K562 (cell line): ENCODE measurements at regions not wholly inside any gene's neighbourhood (a gene's known extent, or its start where the extent isn't known, plus 50 kb on each side); places are given as distances from the start of the nearest gene placed in this dataset.

Experiments used
- CREM ChIP-seq: IDR thresholded peaks from 2 replicates; pipeline ENCODE4 v1.6.1; 2014; ENCODE audit warnings: antibody characterized with exemption, low read depth
- TF ChIP-seq, protein P1 (sequence below): fragments of 450-650 bp; IDR thresholded peaks from 2 replicates; pipeline ENCODE4 v1.6.1; 2016; ENCODE audit warnings: mild to moderate bottlenecking, moderate library complexity
- TF ChIP-seq, protein P2 (sequence below): IDR thresholded peaks from 2 replicates; pipeline ENCODE4 v1.6.1; 2011; ENCODE audit warnings: borderline replicate concordance, low read depth, mild to moderate bottlenecking, moderate library complexity, low read length; ENCODE audit not compliant: insufficient read depth, poor library complexity, severe bottlenecking
- TF ChIP-seq, protein P3 (sequence below): sonication (generic); formaldehyde crosslinking; IDR thresholded peaks from 2 replicates; pipeline ENCODE4 v1.9.0; 2022; ENCODE audit warnings: mild to moderate bottlenecking, missing genetic modification reagents
- TF ChIP-seq, protein P4 (sequence below): sonication (generic); formaldehyde crosslinking; IDR thresholded peaks from 2 replicates; pipeline ENCODE4 v1.8.0; 2022; ENCODE audit warnings: mild to moderate bottlenecking, missing genetic modification reagents

DNA sequence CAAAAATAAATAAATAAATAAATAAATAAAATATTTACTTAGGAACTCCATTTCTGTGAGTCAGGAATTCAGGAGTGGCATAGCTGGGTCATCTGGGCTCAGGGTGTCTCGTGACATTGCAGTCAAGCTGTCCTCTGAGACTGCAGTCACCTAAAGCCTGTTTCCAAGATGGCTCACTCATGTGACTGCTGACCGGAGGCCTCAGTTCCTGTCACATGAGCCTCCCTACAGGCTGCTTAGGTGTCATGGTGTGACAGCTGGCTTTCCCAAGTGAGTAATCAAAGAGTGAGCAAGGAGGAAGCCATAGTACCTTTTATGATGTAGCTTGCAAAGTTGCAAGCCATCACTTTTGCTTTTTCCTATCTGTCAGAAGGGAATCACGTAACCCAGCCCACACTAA lies 128.6 kb upstream of the KCTD7 start (continued):
- TF ChIP-seq, protein P1, sequence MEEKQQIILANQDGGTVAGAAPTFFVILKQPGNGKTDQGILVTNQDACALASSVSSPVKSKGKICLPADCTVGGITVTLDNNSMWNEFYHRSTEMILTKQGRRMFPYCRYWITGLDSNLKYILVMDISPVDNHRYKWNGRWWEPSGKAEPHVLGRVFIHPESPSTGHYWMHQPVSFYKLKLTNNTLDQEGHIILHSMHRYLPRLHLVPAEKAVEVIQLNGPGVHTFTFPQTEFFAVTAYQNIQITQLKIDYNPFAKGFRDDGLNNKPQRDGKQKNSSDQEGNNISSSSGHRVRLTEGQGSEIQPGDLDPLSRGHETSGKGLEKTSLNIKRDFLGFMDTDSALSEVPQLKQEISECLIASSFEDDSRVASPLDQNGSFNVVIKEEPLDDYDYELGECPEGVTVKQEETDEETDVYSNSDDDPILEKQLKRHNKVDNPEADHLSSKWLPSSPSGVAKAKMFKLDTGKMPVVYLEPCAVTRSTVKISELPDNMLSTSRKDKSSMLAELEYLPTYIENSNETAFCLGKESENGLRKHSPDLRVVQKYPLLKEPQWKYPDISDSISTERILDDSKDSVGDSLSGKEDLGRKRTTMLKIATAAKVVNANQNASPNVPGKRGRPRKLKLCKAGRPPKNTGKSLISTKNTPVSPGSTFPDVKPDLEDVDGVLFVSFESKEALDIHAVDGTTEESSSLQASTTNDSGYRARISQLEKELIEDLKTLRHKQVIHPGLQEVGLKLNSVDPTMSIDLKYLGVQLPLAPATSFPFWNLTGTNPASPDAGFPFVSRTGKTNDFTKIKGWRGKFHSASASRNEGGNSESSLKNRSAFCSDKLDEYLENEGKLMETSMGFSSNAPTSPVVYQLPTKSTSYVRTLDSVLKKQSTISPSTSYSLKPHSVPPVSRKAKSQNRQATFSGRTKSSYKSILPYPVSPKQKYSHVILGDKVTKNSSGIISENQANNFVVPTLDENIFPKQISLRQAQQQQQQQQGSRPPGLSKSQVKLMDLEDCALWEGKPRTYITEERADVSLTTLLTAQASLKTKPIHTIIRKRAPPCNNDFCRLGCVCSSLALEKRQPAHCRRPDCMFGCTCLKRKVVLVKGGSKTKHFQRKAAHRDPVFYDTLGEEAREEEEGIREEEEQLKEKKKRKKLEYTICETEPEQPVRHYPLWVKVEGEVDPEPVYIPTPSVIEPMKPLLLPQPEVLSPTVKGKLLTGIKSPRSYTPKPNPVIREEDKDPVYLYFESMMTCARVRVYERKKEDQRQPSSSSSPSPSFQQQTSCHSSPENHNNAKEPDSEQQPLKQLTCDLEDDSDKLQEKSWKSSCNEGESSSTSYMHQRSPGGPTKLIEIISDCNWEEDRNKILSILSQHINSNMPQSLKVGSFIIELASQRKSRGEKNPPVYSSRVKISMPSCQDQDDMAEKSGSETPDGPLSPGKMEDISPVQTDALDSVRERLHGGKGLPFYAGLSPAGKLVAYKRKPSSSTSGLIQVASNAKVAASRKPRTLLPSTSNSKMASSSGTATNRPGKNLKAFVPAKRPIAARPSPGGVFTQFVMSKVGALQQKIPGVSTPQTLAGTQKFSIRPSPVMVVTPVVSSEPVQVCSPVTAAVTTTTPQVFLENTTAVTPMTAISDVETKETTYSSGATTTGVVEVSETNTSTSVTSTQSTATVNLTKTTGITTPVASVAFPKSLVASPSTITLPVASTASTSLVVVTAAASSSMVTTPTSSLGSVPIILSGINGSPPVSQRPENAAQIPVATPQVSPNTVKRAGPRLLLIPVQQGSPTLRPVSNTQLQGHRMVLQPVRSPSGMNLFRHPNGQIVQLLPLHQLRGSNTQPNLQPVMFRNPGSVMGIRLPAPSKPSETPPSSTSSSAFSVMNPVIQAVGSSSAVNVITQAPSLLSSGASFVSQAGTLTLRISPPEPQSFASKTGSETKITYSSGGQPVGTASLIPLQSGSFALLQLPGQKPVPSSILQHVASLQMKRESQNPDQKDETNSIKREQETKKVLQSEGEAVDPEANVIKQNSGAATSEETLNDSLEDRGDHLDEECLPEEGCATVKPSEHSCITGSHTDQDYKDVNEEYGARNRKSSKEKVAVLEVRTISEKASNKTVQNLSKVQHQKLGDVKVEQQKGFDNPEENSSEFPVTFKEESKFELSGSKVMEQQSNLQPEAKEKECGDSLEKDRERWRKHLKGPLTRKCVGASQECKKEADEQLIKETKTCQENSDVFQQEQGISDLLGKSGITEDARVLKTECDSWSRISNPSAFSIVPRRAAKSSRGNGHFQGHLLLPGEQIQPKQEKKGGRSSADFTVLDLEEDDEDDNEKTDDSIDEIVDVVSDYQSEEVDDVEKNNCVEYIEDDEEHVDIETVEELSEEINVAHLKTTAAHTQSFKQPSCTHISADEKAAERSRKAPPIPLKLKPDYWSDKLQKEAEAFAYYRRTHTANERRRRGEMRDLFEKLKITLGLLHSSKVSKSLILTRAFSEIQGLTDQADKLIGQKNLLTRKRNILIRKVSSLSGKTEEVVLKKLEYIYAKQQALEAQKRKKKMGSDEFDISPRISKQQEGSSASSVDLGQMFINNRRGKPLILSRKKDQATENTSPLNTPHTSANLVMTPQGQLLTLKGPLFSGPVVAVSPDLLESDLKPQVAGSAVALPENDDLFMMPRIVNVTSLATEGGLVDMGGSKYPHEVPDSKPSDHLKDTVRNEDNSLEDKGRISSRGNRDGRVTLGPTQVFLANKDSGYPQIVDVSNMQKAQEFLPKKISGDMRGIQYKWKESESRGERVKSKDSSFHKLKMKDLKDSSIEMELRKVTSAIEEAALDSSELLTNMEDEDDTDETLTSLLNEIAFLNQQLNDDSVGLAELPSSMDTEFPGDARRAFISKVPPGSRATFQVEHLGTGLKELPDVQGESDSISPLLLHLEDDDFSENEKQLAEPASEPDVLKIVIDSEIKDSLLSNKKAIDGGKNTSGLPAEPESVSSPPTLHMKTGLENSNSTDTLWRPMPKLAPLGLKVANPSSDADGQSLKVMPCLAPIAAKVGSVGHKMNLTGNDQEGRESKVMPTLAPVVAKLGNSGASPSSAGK, result 0 out of 2 replicates have a peak, but pooled peaks have one; percentile 38
- TF ChIP-seq, protein P2, sequence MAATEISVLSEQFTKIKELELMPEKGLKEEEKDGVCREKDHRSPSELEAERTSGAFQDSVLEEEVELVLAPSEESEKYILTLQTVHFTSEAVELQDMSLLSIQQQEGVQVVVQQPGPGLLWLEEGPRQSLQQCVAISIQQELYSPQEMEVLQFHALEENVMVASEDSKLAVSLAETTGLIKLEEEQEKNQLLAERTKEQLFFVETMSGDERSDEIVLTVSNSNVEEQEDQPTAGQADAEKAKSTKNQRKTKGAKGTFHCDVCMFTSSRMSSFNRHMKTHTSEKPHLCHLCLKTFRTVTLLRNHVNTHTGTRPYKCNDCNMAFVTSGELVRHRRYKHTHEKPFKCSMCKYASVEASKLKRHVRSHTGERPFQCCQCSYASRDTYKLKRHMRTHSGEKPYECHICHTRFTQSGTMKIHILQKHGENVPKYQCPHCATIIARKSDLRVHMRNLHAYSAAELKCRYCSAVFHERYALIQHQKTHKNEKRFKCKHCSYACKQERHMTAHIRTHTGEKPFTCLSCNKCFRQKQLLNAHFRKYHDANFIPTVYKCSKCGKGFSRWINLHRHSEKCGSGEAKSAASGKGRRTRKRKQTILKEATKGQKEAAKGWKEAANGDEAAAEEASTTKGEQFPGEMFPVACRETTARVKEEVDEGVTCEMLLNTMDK, result no peak
- TF ChIP-seq, protein P3, sequence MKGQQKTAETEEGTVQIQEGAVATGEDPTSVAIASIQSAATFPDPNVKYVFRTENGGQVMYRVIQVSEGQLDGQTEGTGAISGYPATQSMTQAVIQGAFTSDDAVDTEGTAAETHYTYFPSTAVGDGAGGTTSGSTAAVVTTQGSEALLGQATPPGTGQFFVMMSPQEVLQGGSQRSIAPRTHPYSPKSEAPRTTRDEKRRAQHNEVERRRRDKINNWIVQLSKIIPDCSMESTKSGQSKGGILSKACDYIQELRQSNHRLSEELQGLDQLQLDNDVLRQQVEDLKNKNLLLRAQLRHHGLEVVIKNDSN, result peak; percentile 87
- 0 out of 2 replicates have a peak, but pooled peaks have one; percentile 22 for TF ChIP-seq CREM
- TF ChIP-seq, protein P4, sequence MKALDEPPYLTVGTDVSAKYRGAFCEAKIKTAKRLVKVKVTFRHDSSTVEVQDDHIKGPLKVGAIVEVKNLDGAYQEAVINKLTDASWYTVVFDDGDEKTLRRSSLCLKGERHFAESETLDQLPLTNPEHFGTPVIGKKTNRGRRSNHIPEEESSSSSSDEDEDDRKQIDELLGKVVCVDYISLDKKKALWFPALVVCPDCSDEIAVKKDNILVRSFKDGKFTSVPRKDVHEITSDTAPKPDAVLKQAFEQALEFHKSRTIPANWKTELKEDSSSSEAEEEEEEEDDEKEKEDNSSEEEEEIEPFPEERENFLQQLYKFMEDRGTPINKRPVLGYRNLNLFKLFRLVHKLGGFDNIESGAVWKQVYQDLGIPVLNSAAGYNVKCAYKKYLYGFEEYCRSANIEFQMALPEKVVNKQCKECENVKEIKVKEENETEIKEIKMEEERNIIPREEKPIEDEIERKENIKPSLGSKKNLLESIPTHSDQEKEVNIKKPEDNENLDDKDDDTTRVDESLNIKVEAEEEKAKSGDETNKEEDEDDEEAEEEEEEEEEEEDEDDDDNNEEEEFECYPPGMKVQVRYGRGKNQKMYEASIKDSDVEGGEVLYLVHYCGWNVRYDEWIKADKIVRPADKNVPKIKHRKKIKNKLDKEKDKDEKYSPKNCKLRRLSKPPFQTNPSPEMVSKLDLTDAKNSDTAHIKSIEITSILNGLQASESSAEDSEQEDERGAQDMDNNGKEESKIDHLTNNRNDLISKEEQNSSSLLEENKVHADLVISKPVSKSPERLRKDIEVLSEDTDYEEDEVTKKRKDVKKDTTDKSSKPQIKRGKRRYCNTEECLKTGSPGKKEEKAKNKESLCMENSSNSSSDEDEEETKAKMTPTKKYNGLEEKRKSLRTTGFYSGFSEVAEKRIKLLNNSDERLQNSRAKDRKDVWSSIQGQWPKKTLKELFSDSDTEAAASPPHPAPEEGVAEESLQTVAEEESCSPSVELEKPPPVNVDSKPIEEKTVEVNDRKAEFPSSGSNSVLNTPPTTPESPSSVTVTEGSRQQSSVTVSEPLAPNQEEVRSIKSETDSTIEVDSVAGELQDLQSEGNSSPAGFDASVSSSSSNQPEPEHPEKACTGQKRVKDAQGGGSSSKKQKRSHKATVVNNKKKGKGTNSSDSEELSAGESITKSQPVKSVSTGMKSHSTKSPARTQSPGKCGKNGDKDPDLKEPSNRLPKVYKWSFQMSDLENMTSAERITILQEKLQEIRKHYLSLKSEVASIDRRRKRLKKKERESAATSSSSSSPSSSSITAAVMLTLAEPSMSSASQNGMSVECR (CRISPR knock-in tag), result no peak
